Vagina (tissue), 2 donors: ENCODE measurements at regions not wholly inside any gene's neighbourhood (a gene's known extent, or its start where the extent isn't known, plus 50 kb on each side); places are given as distances from the start of the nearest gene placed in this dataset.

Experiments used
- POLR2A ChIP-seq, 2 donors: fragments of 450-650 bp; IDR thresholded peaks; one replicate each; pipeline ENCODE4 v1.6.1; 2017; ENCODE audit warnings: antibody characterized with exemption in 2 of 2, mild to moderate bottlenecking in 2 of 2, moderate library complexity in 2 of 2
- TF ChIP-seq, protein P1 (sequence below), 3 experiments: fragments of 450-650 bp in 2 of 3; fragments of 200-600 bp in 1 of 3; sonication (generic) in 1 of 3; IDR thresholded peaks; one replicate each; pipeline ENCODE4 v1.5.1; 2017 to 2019; ENCODE audit warnings: antibody characterized with exemption in 3 of 3, mild to moderate bottlenecking in 2 of 3, moderate library complexity in 2 of 3

DNA sequence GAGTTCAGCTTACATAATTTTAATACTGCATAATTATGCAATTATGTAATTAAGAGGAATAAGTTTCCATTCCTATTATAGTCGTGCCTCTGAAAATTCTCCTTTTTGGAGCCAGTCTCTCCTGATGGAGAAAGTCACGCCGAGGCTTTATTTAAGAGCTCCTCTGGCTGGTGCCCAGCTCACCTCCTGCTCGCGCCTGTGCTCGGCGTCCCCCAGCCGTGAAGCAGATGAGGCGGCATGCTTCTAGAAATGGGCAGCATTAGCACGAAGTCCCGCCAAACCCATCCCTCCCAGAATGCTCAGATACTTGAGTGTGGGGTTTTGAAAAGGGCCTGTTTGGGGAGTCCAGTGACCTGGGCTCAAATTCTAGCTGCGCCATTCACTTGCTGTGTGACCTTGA is 153.0 kb downstream of the PHETA1 start:
- TF ChIP-seq POLR2A (IDR thresholded peaks at IDR 0.05): no peak
- TF ChIP-seq, protein P1, sequence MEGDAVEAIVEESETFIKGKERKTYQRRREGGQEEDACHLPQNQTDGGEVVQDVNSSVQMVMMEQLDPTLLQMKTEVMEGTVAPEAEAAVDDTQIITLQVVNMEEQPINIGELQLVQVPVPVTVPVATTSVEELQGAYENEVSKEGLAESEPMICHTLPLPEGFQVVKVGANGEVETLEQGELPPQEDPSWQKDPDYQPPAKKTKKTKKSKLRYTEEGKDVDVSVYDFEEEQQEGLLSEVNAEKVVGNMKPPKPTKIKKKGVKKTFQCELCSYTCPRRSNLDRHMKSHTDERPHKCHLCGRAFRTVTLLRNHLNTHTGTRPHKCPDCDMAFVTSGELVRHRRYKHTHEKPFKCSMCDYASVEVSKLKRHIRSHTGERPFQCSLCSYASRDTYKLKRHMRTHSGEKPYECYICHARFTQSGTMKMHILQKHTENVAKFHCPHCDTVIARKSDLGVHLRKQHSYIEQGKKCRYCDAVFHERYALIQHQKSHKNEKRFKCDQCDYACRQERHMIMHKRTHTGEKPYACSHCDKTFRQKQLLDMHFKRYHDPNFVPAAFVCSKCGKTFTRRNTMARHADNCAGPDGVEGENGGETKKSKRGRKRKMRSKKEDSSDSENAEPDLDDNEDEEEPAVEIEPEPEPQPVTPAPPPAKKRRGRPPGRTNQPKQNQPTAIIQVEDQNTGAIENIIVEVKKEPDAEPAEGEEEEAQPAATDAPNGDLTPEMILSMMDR (IDR thresholded peaks at IDR 0.05): no peak
